ENCODE measurements at regions not wholly inside any gene's neighbourhood (a gene's known extent, or its start where the extent isn't known, plus 50 kb on each side); places are given as distances from the start of the nearest gene placed in this dataset.

DNA sequence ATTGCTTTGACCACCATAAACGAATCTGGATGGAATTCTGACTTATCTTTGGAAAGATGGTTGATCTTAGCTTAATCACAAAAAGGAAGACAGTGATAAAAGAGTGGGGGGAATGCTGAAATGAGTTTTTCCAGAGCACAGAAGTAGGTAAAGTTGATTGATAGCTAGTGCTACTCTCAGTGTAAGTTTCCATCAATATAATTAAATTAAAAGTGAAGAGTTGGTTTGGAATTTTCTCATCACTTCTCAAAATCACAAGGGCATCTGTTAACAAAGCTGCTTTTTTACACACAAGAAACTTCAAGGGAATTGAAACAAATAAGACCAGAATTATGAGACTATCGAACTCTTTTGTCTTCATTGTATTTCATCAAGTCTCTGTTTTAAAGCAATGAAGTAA lies 1217.3 kb downstream of the REEP3 start:
- peaks cover 3% of the 10 kb centered on the region for H3K27me3 Mint-ChIP-seq (ENCODE audit: insufficient read depth, low read depth)
- Histone ChIP-seq H3K9me3 (ENCODE audit: low read depth) (peaks cover 6% of the 10 kb centered on the region), H3F3A (ENCODE audit: low read depth) (no peaks in the 10 kb centered on the region), H3K4me1 (no peaks in the 10 kb centered on the region), H3K27me3 (no peaks in the 10 kb centered on the region), H4K20me1 (ENCODE audit: low read depth) (no peaks in the 10 kb centered on the region), H3K79me2 (ENCODE audit: low read depth) (no peaks in the 10 kb centered on the region), H3K4me2 (no peak overlapping the region), H2AFZ (replicated peaks) (no peak overlapping the region), H3K9ac (no peak overlapping the region), H3K27ac (no peak overlapping the region), H3K36me3 (no peaks in the 10 kb centered on the region), H3K4me3 (no peak overlapping the region)
- no peak overlapping the region for H3K4me3 Mint-ChIP-seq
- TF ChIP-seq, protein P1, sequence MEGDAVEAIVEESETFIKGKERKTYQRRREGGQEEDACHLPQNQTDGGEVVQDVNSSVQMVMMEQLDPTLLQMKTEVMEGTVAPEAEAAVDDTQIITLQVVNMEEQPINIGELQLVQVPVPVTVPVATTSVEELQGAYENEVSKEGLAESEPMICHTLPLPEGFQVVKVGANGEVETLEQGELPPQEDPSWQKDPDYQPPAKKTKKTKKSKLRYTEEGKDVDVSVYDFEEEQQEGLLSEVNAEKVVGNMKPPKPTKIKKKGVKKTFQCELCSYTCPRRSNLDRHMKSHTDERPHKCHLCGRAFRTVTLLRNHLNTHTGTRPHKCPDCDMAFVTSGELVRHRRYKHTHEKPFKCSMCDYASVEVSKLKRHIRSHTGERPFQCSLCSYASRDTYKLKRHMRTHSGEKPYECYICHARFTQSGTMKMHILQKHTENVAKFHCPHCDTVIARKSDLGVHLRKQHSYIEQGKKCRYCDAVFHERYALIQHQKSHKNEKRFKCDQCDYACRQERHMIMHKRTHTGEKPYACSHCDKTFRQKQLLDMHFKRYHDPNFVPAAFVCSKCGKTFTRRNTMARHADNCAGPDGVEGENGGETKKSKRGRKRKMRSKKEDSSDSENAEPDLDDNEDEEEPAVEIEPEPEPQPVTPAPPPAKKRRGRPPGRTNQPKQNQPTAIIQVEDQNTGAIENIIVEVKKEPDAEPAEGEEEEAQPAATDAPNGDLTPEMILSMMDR (IDR thresholded peaks at IDR 0.05), result no peak
- TF ChIP-seq EZH2 (IDR thresholded peaks at IDR 0.05) (no peak), EZH2phosphoT487 (IDR thresholded peaks at IDR 0.05) (no peak)
- H3K36me3 Mint-ChIP-seq, result no peaks in the 10 kb centered on the region
- H3K4me1 Mint-ChIP-seq, result no peaks in the 10 kb centered on the region
- peaks cover 5% of the 10 kb centered on the region for H3K9me3 Mint-ChIP-seq
- H3K27ac Mint-ChIP-seq, result no peak overlapping the region
- DNase-seq (ENCODE audit: low spot score), result no peak

DNA sequence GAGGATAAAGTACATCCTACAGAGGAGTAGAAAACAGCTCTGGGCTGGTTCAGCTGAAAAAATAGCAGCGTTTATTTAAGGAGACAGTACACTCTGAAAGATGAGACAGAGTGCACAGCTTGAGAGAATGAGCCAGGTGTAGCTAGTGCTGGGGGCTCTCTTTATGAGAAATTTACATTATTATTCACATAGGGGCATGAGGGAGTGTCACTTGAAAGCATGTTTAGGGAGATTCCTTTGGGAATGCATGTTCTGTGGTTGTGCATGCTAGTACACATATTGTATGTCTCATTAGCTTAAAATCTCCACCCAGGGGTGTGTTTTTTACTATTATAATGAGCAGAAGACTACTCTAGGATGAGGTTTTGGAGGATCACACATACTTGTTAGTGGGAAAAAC lies 1224.4 kb downstream of the REEP3 start:
- H3K4me3 ChIP-seq, result no peak overlapping the region
- H4K20me1 ChIP-seq (ENCODE audit: low read depth), result no peaks in the 10 kb centered on the region
- H3K27ac Mint-ChIP-seq, result no peak overlapping the region
- no peaks in the 10 kb centered on the region for H3F3A ChIP-seq (ENCODE audit: low read depth)
- H2AFZ ChIP-seq (replicated peaks), result no peak overlapping the region
- no peaks in the 10 kb centered on the region for H3K79me2 ChIP-seq (ENCODE audit: low read depth)
- H3K9me3 Mint-ChIP-seq, result no peaks in the 10 kb centered on the region
- no peak overlapping the region for H3K27ac ChIP-seq
- no peaks in the 10 kb centered on the region for H3K4me1 Mint-ChIP-seq
- H3K27me3 Mint-ChIP-seq (ENCODE audit: insufficient read depth, low read depth), result no peaks in the 10 kb centered on the region
- H3K36me3 Mint-ChIP-seq, result no peaks in the 10 kb centered on the region
- no peak overlapping the region for H3K4me2 ChIP-seq
- TF ChIP-seq, protein P1 (IDR thresholded peaks at IDR 0.05), result no peak
- TF ChIP-seq EZH2 (IDR thresholded peaks at IDR 0.05), result no peak
- TF ChIP-seq EZH2phosphoT487 (IDR thresholded peaks at IDR 0.05), result no peak
- DNase-seq (ENCODE audit: low spot score), result no peak
- no peaks in the 10 kb centered on the region for H3K36me3 ChIP-seq
- H3K4me3 Mint-ChIP-seq, result no peak overlapping the region
- no peak overlapping the region for H3K9ac ChIP-seq
- no peaks in the 10 kb centered on the region for H3K9me3 ChIP-seq (ENCODE audit: low read depth)
- H3K4me1 ChIP-seq, result no peaks in the 10 kb centered on the region
- H3K27me3 ChIP-seq, result no peaks in the 10 kb centered on the region

DNA sequence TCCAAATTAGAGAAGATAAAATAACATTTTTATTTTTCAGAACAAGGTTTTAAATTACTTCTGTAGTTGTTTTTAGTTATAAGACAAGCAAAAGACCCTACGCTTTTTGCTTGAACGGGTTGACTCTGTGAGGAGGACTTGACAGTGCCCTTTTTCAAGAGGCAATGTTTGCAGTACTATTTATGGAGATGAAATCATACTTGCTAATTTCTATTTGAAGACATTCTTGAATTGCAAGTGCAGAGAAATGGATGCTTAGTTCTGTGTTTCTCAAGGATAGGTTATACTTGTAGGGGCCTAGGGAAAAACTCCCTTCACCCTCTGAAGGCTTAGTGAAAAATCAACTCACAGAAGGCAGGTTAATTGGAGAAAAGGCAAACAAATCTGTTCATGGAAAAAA lies 1229.5 kb downstream of the REEP3 start:
- no peak for DNase-seq (ENCODE audit: low spot score)
- Histone ChIP-seq H3K27ac (no peak overlapping the region), H3K79me2 (ENCODE audit: low read depth) (no peaks in the 10 kb centered on the region), H2AFZ (replicated peaks) (no peak overlapping the region), H3K4me1 (no peaks in the 10 kb centered on the region), H3F3A (ENCODE audit: low read depth) (no peaks in the 10 kb centered on the region), H3K27me3 (no peaks in the 10 kb centered on the region), H3K4me3 (no peak overlapping the region), H3K36me3 (no peaks in the 10 kb centered on the region), H3K9me3 (ENCODE audit: low read depth) (no peaks in the 10 kb centered on the region), H4K20me1 (ENCODE audit: low read depth) (no peaks in the 10 kb centered on the region), H3K9ac (no peak overlapping the region), H3K4me2 (no peak overlapping the region)
- Mint-ChIP-seq H3K9me3 (no peaks in the 10 kb centered on the region), H3K27ac (no peak overlapping the region), H3K4me3 (no peak overlapping the region), H3K36me3 (no peaks in the 10 kb centered on the region), H3K27me3 (ENCODE audit: insufficient read depth, low read depth) (no peaks in the 10 kb centered on the region), H3K4me1 (no peaks in the 10 kb centered on the region)
- TF ChIP-seq EZH2phosphoT487 (IDR thresholded peaks at IDR 0.05) (no peak), EZH2 (IDR thresholded peaks at IDR 0.05) (no peak)
- TF ChIP-seq, protein P1 (IDR thresholded peaks at IDR 0.05), result no peak

DNA sequence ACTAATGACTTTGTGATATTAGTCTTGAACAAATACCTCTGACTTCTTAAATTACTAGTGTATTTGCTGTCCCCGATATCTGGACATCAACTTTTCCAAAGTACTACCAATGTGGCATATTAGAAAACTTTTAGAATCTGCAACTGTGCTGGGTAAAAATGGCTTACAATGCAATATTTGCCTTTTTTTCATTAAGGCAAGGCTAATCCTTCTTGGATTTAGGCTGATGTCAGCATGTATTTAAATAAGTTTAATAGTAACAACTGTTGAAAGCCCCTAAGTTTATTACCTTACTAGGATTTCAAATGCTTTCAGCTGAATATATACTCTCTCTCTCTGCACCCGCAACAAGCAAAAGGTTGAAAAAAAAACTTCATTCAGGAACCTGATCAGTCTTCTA lies 1232.3 kb downstream of the REEP3 start:
- Histone ChIP-seq H4K20me1 (ENCODE audit: low read depth) (no peaks in the 10 kb centered on the region), H3K9ac (no peak overlapping the region), H3K36me3 (no peaks in the 10 kb centered on the region), H3K27ac (no peak overlapping the region), H3K4me3 (no peak overlapping the region), H3K4me2 (no peak overlapping the region), H3K27me3 (no peaks in the 10 kb centered on the region), H3F3A (ENCODE audit: low read depth) (no peaks in the 10 kb centered on the region), H3K4me1 (no peaks in the 10 kb centered on the region), H3K79me2 (ENCODE audit: low read depth) (no peaks in the 10 kb centered on the region), H3K9me3 (ENCODE audit: low read depth) (no peaks in the 10 kb centered on the region), H2AFZ (replicated peaks) (no peak overlapping the region)
- Mint-ChIP-seq H3K9me3 (no peaks in the 10 kb centered on the region), H3K4me1 (no peaks in the 10 kb centered on the region), H3K4me3 (no peak overlapping the region), H3K27me3 (ENCODE audit: insufficient read depth, low read depth) (no peaks in the 10 kb centered on the region), H3K36me3 (no peaks in the 10 kb centered on the region), H3K27ac (no peak overlapping the region)
- DNase-seq (ENCODE audit: low spot score), result no peak
- TF ChIP-seq, protein P1 (IDR thresholded peaks at IDR 0.05), result no peak
- no peak for TF ChIP-seq EZH2 (IDR thresholded peaks at IDR 0.05)
- no peak for TF ChIP-seq EZH2phosphoT487 (IDR thresholded peaks at IDR 0.05)

Data from neural progenitor cell (in vitro differentiated cells).